MCF 10A (cell line): ENCODE measurements at regions not wholly inside any gene's neighbourhood (a gene's known extent, or its start where the extent isn't known, plus 50 kb on each side); places are given as distances from the start of the nearest gene placed in this dataset.

ENCODE experiments used
- BruUV-seq: library from RNA; stranded (reverse); fragments of 400-500 nt; replicated peaks from 2 replicates; lab custom pipeline; 2021; lab: Mats Ljungman, UMichigan
- CTCF ChIA-PET: fragments of 300-600 bp; sonication (Branson Sonifier 250); formaldehyde crosslinking; extraction: SDS; loops from one replicate; lab custom pipeline; 2021; ENCODE audit warnings: antibody characterized with exemption, inconsistent platforms; lab: Yijun Ruan, JAX
- POLR2A ChIA-PET: fragments of 300-600, 350-650 bp; sonication (Branson Sonifier 250); formaldehyde crosslinking; extraction: SDS; loops from one replicate; lab custom pipeline; 2020; ENCODE audit warnings: antibody characterized with exemption, inconsistent platforms; lab: Yijun Ruan, JAX
- DNase-seq: peaks from one replicate; pipeline ENCODE4 v3.0.0-alpha.2; 2018; ENCODE audit not compliant: unreplicated experiment
- H3K27ac Mint-ChIP-seq: one replicate; pipeline ENCODE4 v1.8.0; 2022; ENCODE audit warnings: mild to moderate bottlenecking, low read depth, mixed read lengths; ENCODE audit not compliant: unreplicated experiment
- H3K27me3 Mint-ChIP-seq: one replicate; pipeline ENCODE4 v1.8.0; 2022; ENCODE audit warnings: mixed read lengths; ENCODE audit not compliant: insufficient read depth, unreplicated experiment
- H3K36me3 Mint-ChIP-seq: one replicate; pipeline ENCODE4 v1.8.0; 2022; ENCODE audit warnings: mild to moderate bottlenecking, moderate library complexity, mixed read lengths; ENCODE audit not compliant: insufficient read depth, unreplicated experiment
- H3K4me1 Mint-ChIP-seq: one replicate; pipeline ENCODE4 v1.8.0; 2022; ENCODE audit warnings: mixed read lengths; ENCODE audit not compliant: insufficient read depth, unreplicated experiment
- H3K4me3 Mint-ChIP-seq: one replicate; pipeline ENCODE4 v1.8.0; 2022; ENCODE audit warnings: mild to moderate bottlenecking, moderate library complexity, mixed read lengths; ENCODE audit not compliant: unreplicated experiment
- H3K9me3 Mint-ChIP-seq: one replicate; pipeline ENCODE4 v1.8.0; 2022; ENCODE audit warnings: mixed read lengths; ENCODE audit not compliant: unreplicated experiment
- CTCF ChIP-seq: fragments of 200-600 bp; IDR thresholded peaks from one replicate; pipeline ENCODE4 v1.8.0; 2022; ENCODE audit warnings: antibody characterized with exemption, mild to moderate bottlenecking; ENCODE audit not compliant: unreplicated experiment
- intact Hi-C: fragments of 100-400 bp; cut with micrococcal nuclease; formaldehyde crosslinking; loops from 2 replicates; pipeline ENCODE4 v1.14.1; 2022

- BruUV-seq: no TSS peak
- POLR2A ChIA-PET: no interaction called here
These were observed 88.8 kb upstream of the TMEM26 start for GRCh38 chr10:61541960-61542359.

GRCh38 chr10:61539876-61540275 lies 86.7 kb upstream of the TMEM26 start:
- intact Hi-C loops: no loop called here
- ChIA-PET CTCF (interaction anchor here (1.2 kb wide), 1 partner anchor 9 kb away, joined by 4 read pairs; no protein-coding TSS in a partner anchor), POLR2A (interaction anchor here (0.6 to 1.3 kb wide), 2 partner anchors 11 to 21 kb away, joined by 3 read pairs; no protein-coding TSS in a partner anchor)
- no peaks in the 10 kb centered on the region for H3K27me3 Mint-ChIP-seq
- H3K9me3 Mint-ChIP-seq: no peaks in the 10 kb centered on the region
- H3K36me3 Mint-ChIP-seq: no peaks in the 10 kb centered on the region
- no peak overlapping the region for H3K4me3 Mint-ChIP-seq
- no peak overlapping the region for H3K27ac Mint-ChIP-seq
- no peak for TF ChIP-seq CTCF
- no TSS peak for BruUV-seq
- H3K4me1 Mint-ChIP-seq: no peaks in the 10 kb centered on the region
- DNase-seq: no peak

More at GRCh38 chr10:61541960-61542359, 88.8 kb upstream of the TMEM26 start:
- no peaks in the 10 kb centered on the region for H3K9me3 Mint-ChIP-seq
- no peak overlapping the region for H3K27ac Mint-ChIP-seq
- DNase-seq: no peak
- intact Hi-C loops: no loop called here
- CTCF ChIA-PET: interaction anchor here (0.6 kb wide), 1 partner anchor 633 kb away, joined by 3 read pairs; no protein-coding TSS in a partner anchor
- H3K4me1 Mint-ChIP-seq: no peaks in the 10 kb centered on the region
- no peak overlapping the region for H3K4me3 Mint-ChIP-seq
- TF ChIP-seq CTCF: no peak
- H3K36me3 Mint-ChIP-seq: no peaks in the 10 kb centered on the region
- no peaks in the 10 kb centered on the region for H3K27me3 Mint-ChIP-seq

GRCh38 chr10:61529208-61529607 lies 76.0 kb upstream of the TMEM26 start:
- no peaks in the 10 kb centered on the region for H3K27me3 Mint-ChIP-seq
- DNase-seq: no peak
- no peak overlapping the region for H3K4me3 Mint-ChIP-seq
- TF ChIP-seq CTCF: no peak
- ChIA-PET POLR2A (interaction anchor here (0.9 to 1.2 kb wide), 2 partner anchors 11 to 19 kb away, joined by 3 to 4 read pairs; no protein-coding TSS in a partner anchor), CTCF (no interaction called here)
- H3K4me1 Mint-ChIP-seq: no peaks in the 10 kb centered on the region
- BruUV-seq: no TSS peak
- H3K27ac Mint-ChIP-seq: no peak overlapping the region
- no peaks in the 10 kb centered on the region for H3K36me3 Mint-ChIP-seq
- H3K9me3 Mint-ChIP-seq: no peaks in the 10 kb centered on the region
- intact Hi-C loops: no loop called here

- ChIA-PET CTCF (no interaction called here), POLR2A (interaction anchor here (0.9 kb wide), 1 partner anchor 23 kb away, joined by 3 read pairs; no protein-coding TSS in a partner anchor)
- no peak overlapping the region for H3K27ac Mint-ChIP-seq
- no peaks in the 10 kb centered on the region for H3K36me3 Mint-ChIP-seq
- peaks cover 9% of the 10 kb centered on the region for H3K4me1 Mint-ChIP-seq
- H3K4me3 Mint-ChIP-seq: no peak overlapping the region
- DNase-seq: no peak
- no peaks in the 10 kb centered on the region for H3K27me3 Mint-ChIP-seq
- TF ChIP-seq CTCF: no peak
- intact Hi-C loops: no loop called here
- H3K9me3 Mint-ChIP-seq: no peaks in the 10 kb centered on the region
- BruUV-seq: no TSS peak
These were observed 49.9 kb upstream of the TMEM26 start for GRCh38 chr10:61503051-61503450.
